Mucosa of stomach (tissue), 1 donor: ENCODE measurements at regions not wholly inside any gene's neighbourhood (a gene's known extent, or its start where the extent isn't known, plus 50 kb on each side); places are given as distances from the start of the nearest gene placed in this dataset.

ENCODE experiments used
- H3K27me3 ChIP-seq: one replicate; pipeline ENCODE4 v1.7.0; 2013; ENCODE audit warnings: mild to moderate bottlenecking, low read length; ENCODE audit not compliant: control insufficient read depth, insufficient read depth
- H3K36me3 ChIP-seq: one replicate; pipeline ENCODE4 v1.7.0; 2013; ENCODE audit warnings: low read length; ENCODE audit not compliant: control insufficient read depth, insufficient read depth
- H3K4me1 ChIP-seq: one replicate; pipeline ENCODE4 v1.7.0; 2013; ENCODE audit warnings: mild to moderate bottlenecking, low read length; ENCODE audit not compliant: control insufficient read depth, insufficient read depth
- H3K4me3 ChIP-seq: one replicate; pipeline ENCODE4 v1.7.0; 2013; ENCODE audit warnings: low read length
- H3K9ac ChIP-seq: one replicate; pipeline ENCODE4 v1.7.0; 2013; ENCODE audit warnings: mild to moderate bottlenecking, low read length, moderate library complexity
- H3K9me3 ChIP-seq: one replicate; pipeline ENCODE4 v1.7.0; 2013; ENCODE audit warnings: mild to moderate bottlenecking, low read length, moderate library complexity; ENCODE audit not compliant: control insufficient read depth
- donor health status: Pancreatic carcinoma.

DNA sequence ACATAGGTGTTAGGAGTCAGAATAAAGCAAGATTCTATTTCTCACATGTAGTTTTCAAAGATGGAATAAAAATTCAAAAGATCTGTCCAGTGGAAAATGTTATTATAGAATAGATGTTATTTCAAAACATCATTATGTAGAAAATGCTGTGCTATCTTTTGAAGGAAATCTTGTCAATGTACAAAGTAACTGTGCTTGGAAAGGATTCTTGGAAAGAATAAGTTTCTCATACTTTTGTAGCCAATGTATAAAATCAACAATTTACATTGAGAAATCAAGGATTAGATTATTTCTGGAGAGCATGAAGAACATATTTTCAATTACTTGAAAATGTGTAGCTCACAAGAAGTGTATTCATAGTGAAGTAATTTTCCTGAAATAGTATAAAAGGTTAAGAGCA, 532.5 kb upstream of the MGAT4C start:
- Histone ChIP-seq H3K9me3 (no peaks in the 10 kb centered on the region), H3K9ac (no peak overlapping the region), H3K4me1 (no peaks in the 10 kb centered on the region), H3K4me3 (no peak overlapping the region), H3K27me3 (no peaks in the 10 kb centered on the region), H3K36me3 (no peaks in the 10 kb centered on the region)

- no peaks in the 10 kb centered on the region for H3K4me1 ChIP-seq
- H3K4me3 ChIP-seq: no peak overlapping the region
- H3K9ac ChIP-seq: no peak overlapping the region
- no peaks in the 10 kb centered on the region for H3K9me3 ChIP-seq
- H3K27me3 ChIP-seq: no peaks in the 10 kb centered on the region
- no peaks in the 10 kb centered on the region for H3K36me3 ChIP-seq
Measured at GRCh38 chr12:86787419-86787818, 531.2 kb upstream of the MGAT4C start.

DNA sequence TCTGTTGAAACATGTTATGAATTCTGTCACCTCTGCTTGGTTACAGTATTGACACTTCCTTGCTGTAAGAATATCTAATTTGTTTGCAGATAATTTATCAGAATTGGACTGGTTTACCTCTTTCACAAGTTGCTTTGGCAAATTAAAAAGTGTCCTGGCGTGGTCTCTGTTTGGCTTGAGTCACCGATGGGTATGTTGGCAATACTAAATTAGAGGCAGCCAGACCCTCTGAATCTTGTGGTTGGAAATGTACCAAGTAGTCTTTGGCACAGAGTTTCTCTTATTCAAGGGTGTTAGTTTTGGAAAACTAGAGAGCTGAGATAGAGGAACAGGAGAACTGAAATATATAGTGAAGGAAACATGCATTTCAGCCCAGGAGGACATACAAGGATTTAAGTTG, 521.1 kb upstream of the MGAT4C start:
- Histone ChIP-seq H3K9ac (no peak overlapping the region), H3K4me3 (no peak overlapping the region), H3K36me3 (no peaks in the 10 kb centered on the region), H3K4me1 (no peaks in the 10 kb centered on the region), H3K9me3 (no peaks in the 10 kb centered on the region), H3K27me3 (no peaks in the 10 kb centered on the region)

- no peaks in the 10 kb centered on the region for H3K9me3 ChIP-seq
- H3K4me1 ChIP-seq: no peaks in the 10 kb centered on the region
- H3K36me3 ChIP-seq: no peaks in the 10 kb centered on the region
- no peak overlapping the region for H3K4me3 ChIP-seq
- no peak overlapping the region for H3K9ac ChIP-seq
- no peaks in the 10 kb centered on the region for H3K27me3 ChIP-seq
Measured at GRCh38 chr12:86774841-86775388, 518.7 kb upstream of the MGAT4C start.

DNA sequence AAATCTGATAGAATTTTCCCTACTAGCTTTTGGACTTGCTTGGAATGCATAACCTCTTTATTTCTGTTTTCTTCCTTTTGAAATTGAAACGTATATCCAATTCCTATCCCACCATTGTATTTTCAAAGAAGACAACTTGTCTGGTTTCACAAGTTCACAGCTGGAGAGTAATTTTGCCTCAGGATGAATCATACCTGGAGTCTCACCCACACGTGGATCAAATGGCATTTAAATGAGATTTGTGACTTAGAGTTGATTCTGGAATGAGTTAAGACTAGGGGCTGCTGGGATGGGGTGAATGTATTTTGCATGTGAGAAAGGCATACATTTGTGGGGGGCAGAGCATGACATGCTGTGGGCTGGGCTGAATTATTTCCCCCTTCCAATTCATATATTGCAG, 516.5 kb upstream of the MGAT4C start:
- H3K36me3 ChIP-seq: no peaks in the 10 kb centered on the region
- H3K9me3 ChIP-seq: no peaks in the 10 kb centered on the region
- H3K4me3 ChIP-seq: no peak overlapping the region
- no peak overlapping the region for H3K9ac ChIP-seq
- H3K27me3 ChIP-seq: no peaks in the 10 kb centered on the region
- no peaks in the 10 kb centered on the region for H3K4me1 ChIP-seq

DNA sequence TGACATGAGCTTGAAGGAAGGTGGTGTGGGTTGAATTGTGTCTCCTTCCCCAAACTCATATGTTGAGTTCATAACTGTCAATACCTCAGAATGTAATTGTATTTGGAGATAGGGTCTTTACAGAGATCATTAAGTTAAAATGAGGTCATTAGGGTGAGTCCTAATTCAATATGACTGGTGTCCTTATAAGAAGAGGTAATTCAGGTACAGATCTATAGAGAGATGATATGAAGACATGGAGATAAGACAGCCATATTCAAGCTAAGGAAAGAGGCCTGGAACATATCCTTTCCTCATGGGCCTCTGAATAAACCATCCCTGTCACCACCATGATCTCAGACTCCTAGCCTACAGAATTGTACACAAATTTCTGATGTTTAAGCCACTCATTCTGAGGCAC, 514.7 kb upstream of the MGAT4C start:
- H3K4me3 ChIP-seq: no peak overlapping the region
- no peaks in the 10 kb centered on the region for H3K4me1 ChIP-seq
- H3K36me3 ChIP-seq: no peaks in the 10 kb centered on the region
- no peak overlapping the region for H3K9ac ChIP-seq
- H3K9me3 ChIP-seq: no peaks in the 10 kb centered on the region
- H3K27me3 ChIP-seq: no peaks in the 10 kb centered on the region

DNA sequence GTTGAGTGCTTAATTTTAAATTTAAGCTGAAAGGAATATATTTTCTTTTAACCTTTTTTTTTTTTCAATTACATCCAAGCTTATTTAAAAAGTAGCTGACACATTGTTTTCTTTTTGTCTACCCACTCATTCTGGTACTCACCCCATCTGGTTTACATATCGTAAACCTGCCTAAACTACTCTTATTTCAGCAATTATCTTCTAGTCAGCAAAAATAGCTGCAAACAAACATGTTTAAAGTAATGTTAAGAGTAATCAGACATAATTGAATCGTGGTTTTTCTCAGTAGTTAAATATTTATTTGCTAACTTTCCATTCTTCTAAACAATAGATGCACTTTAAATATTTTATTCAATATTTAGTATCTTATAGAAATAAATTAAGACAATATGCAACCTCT, 492.7 kb upstream of the MGAT4C start:
- Histone ChIP-seq H3K27me3 (no peaks in the 10 kb centered on the region), H3K4me1 (no peaks in the 10 kb centered on the region), H3K4me3 (no peak overlapping the region), H3K9ac (no peak overlapping the region), H3K9me3 (no peaks in the 10 kb centered on the region), H3K36me3 (no peaks in the 10 kb centered on the region)

DNA sequence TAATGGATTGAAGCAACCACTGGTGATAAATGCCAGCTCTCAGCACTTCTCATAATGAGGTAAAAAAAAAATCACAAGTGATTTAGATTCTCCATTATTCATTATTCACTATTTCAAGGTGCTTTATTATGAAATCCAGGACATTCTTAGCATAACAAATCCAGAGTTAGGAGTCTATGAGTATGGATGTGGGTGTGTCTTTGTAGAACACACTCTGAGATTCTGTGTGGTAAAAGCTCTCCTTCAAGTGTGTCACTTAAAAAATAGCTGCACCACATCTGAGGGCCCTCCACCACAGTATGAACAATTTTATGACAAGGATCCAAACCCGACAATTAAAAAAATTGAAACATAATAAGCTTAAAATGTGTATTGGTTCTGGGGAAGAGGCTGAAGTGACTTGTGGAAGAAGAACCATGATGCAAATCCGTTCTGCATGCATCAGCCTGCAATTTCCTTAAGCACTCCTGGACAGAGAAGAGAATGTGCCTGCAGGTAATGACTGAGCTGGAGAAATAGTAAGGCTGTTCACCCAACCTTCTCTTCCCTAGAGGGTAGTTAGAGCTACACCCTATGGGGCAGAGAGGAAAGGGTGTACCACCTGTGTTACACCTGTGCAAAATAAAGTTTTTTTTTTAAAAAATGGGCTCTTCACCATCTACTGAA, 488.5 kb upstream of the MGAT4C start:
- Histone ChIP-seq H3K4me1 (no peaks in the 10 kb centered on the region), H3K9me3 (no peaks in the 10 kb centered on the region), H3K4me3 (no peak overlapping the region), H3K9ac (no peak overlapping the region), H3K27me3 (no peaks in the 10 kb centered on the region), H3K36me3 (no peaks in the 10 kb centered on the region)

- Histone ChIP-seq H3K9me3 (no peaks in the 10 kb centered on the region), H3K36me3 (no peaks in the 10 kb centered on the region), H3K4me1 (no peaks in the 10 kb centered on the region), H3K9ac (no peak overlapping the region), H3K27me3 (no peaks in the 10 kb centered on the region), H3K4me3 (no peak overlapping the region)
Measured at GRCh38 chr12:86743875-86744536, 487.8 kb upstream of the MGAT4C start.

- H3K9ac ChIP-seq: no peak overlapping the region
- H3K9me3 ChIP-seq: no peaks in the 10 kb centered on the region
- no peaks in the 10 kb centered on the region for H3K4me1 ChIP-seq
- H3K27me3 ChIP-seq: no peaks in the 10 kb centered on the region
- no peak overlapping the region for H3K4me3 ChIP-seq
- no peaks in the 10 kb centered on the region for H3K36me3 ChIP-seq
Measured at GRCh38 chr12:86741531-86741930, 485.3 kb upstream of the MGAT4C start.

DNA sequence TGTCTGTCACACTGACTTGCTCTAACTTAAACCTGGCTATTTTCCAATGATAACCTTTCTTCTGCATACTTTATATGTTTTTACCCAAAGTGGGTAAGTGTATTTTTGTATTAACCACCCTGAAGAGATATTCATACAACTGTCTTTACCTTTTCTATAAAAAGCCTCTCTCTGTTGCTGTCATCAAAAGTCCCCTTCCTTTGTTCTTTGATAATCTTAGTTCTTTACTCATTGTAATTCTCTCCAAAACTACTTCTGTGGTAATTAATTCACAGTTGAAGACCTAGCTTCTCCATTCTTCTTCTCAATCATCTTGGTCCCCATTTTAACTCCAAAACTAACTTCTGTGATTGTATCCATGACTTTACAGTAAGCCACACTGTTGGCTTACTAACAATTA, 479.7 kb upstream of the MGAT4C start:
- Histone ChIP-seq H3K9ac (no peak overlapping the region), H3K27me3 (no peaks in the 10 kb centered on the region), H3K4me3 (no peak overlapping the region), H3K36me3 (no peaks in the 10 kb centered on the region), H3K9me3 (no peaks in the 10 kb centered on the region), H3K4me1 (no peaks in the 10 kb centered on the region)

GRCh38 chr12:86735072-86735471, 478.9 kb upstream of the MGAT4C start:
- Histone ChIP-seq H3K27me3 (no peaks in the 10 kb centered on the region), H3K4me1 (no peaks in the 10 kb centered on the region), H3K9me3 (no peaks in the 10 kb centered on the region), H3K4me3 (no peak overlapping the region), H3K36me3 (no peaks in the 10 kb centered on the region), H3K9ac (no peak overlapping the region)
